Left ventricle myocardium inferior (tissue), 1 donor: ENCODE measurements at regions not wholly inside any gene's neighbourhood (a gene's known extent, or its start where the extent isn't known, plus 50 kb on each side); places are given as distances from the start of the nearest gene placed in this dataset.

Experiments
- DNase-seq: peaks from one replicate; pipeline ENCODE4 v3.0.0-alpha.2; 2020
- H3K27ac ChIP-seq: fragments of 200-600 bp; replicated peaks from 2 replicates; pipeline ENCODE4 v1.8.0; 2021
- H3K27me3 ChIP-seq: fragments of 200-600 bp; 2 replicates; pipeline ENCODE4 v1.8.0; 2021; ENCODE audit warnings: low read depth
- H3K36me3 ChIP-seq: fragments of 200-600 bp; 2 replicates; pipeline ENCODE4 v1.8.0; 2021
- H3K4me1 ChIP-seq: fragments of 200-600 bp; 2 replicates; pipeline ENCODE4 v1.8.0; 2021
- H3K4me3 ChIP-seq: fragments of 200-600 bp; 2 replicates; pipeline ENCODE4 v1.8.0; 2021; ENCODE audit warnings: mild to moderate bottlenecking, moderate library complexity
- H3K9me3 ChIP-seq: fragments of 200-600 bp; replicated peaks from 2 replicates; pipeline ENCODE4 v1.8.0; 2021
- intact Hi-C: fragments of 100-400 bp; cut with micrococcal nuclease; formaldehyde crosslinking; loops from one replicate; pipeline ENCODE4 v1.11.0; 2022
- TF ChIP-seq, protein P1 (sequence below): fragments of 200-600 bp; IDR thresholded peaks from 2 replicates; pipeline ENCODE4 v1.8.0; 2021; ENCODE audit warnings: antibody characterized with exemption, mild to moderate bottlenecking, borderline replicate concordance
- donor health status: DM: no; HTN: yes; CAD: no; lungs with severe emphysema.

DNA sequence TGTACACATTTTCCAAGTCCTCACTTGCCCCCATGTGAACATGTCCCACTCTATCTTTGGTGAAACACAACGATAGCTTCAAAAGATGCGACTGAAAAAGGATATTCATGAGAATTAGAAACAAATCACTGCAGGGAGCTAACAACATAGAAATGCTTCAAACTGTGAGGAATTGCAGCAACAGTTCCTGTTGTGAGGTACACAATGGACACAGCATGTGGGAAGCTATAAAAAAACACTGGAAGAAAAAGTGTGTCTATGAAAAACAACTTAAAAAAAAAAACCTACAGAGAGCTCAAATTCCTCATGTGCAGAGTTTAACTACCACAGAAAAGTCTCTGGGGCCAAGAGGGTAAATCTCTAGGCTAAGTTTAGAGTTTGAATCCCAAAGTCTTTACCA, 51.6 kb upstream of the BLTP1 start:
- intact Hi-C loops: no loop called here
- Histone ChIP-seq H3K4me3 (no peak overlapping the region), H3K27me3 (no peaks in the 10 kb centered on the region)

DNA sequence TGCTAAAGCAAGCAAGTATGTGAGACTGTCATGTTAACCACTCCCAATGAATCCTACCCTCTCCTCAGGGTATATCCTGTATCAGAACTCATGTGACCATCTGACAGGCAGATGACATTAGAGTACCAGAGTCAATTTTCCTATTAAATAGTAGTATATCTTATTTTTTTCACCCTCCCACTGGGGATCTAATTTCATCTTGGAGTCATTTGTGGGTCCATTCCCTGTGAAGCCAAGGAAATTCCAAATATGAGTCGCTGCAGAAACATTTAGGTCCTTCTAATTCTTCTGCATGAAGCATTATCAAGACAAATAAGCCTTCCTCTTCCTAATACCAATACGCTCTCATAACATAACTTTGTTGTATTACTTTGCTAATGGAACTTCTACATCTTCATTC, 52.2 kb upstream of the BLTP1 start:
- intact Hi-C loops: no loop called here
- no peaks in the 10 kb centered on the region for H3K4me1 ChIP-seq
- H3K9me3 ChIP-seq: no peaks in the 10 kb centered on the region
- peaks cover 4% of the 10 kb centered on the region for H3K27me3 ChIP-seq
- no peak overlapping the region for H3K4me3 ChIP-seq
- DNase-seq: no peak
- no peaks in the 10 kb centered on the region for H3K36me3 ChIP-seq
- TF ChIP-seq, protein P1, sequence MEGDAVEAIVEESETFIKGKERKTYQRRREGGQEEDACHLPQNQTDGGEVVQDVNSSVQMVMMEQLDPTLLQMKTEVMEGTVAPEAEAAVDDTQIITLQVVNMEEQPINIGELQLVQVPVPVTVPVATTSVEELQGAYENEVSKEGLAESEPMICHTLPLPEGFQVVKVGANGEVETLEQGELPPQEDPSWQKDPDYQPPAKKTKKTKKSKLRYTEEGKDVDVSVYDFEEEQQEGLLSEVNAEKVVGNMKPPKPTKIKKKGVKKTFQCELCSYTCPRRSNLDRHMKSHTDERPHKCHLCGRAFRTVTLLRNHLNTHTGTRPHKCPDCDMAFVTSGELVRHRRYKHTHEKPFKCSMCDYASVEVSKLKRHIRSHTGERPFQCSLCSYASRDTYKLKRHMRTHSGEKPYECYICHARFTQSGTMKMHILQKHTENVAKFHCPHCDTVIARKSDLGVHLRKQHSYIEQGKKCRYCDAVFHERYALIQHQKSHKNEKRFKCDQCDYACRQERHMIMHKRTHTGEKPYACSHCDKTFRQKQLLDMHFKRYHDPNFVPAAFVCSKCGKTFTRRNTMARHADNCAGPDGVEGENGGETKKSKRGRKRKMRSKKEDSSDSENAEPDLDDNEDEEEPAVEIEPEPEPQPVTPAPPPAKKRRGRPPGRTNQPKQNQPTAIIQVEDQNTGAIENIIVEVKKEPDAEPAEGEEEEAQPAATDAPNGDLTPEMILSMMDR: no peak
- no peak overlapping the region for H3K27ac ChIP-seq

More for the DNA sequence above, 51.6 kb upstream of the BLTP1 start:
- Histone ChIP-seq H3K27ac (no peak overlapping the region), H3K36me3 (no peaks in the 10 kb centered on the region), H3K9me3 (no peaks in the 10 kb centered on the region), H3K4me1 (no peaks in the 10 kb centered on the region)
- DNase-seq: no peak
- TF ChIP-seq, protein P1: no peak

GRCh38 chr4:122091836-122092405, 60.2 kb upstream of the BLTP1 start:
- H3K27ac ChIP-seq: no peak overlapping the region

GRCh38 chr4:122091397-122091796, 60.7 kb upstream of the BLTP1 start:
- peaks cover 6% of the 10 kb centered on the region for H3K4me1 ChIP-seq
- H3K27me3 ChIP-seq: peaks cover 5% of the 10 kb centered on the region
- no peaks in the 10 kb centered on the region for H3K9me3 ChIP-seq
- TF ChIP-seq, protein P1: no peak
- no peak overlapping the region for H3K27ac ChIP-seq
- H3K4me3 ChIP-seq: no peak overlapping the region
- H3K36me3 ChIP-seq: no peaks in the 10 kb centered on the region
- no peak for DNase-seq
- intact Hi-C loops: no loop called here

More at GRCh38 chr4:122091836-122092405, 60.2 kb upstream of the BLTP1 start:
- intact Hi-C loops: no loop called here
- no peak for DNase-seq
- TF ChIP-seq, protein P1: no peak
- Histone ChIP-seq H3K36me3 (no peaks in the 10 kb centered on the region), H3K4me1 (peaks cover under 1% of the 10 kb centered on the region), H3K4me3 (no peak overlapping the region), H3K9me3 (no peaks in the 10 kb centered on the region), H3K27me3 (peaks cover 5% of the 10 kb centered on the region)

- H3K36me3 ChIP-seq: no peaks in the 10 kb centered on the region
These were observed 61.1 kb upstream of the BLTP1 start for GRCh38 chr4:122090989-122091388.

More at GRCh38 chr4:122090989-122091388, 61.1 kb upstream of the BLTP1 start:
- no peak for DNase-seq
- peaks cover 7% of the 10 kb centered on the region for H3K4me1 ChIP-seq
- no peak overlapping the region for H3K27ac ChIP-seq
- H3K9me3 ChIP-seq: no peaks in the 10 kb centered on the region
- TF ChIP-seq, protein P1: no peak
- intact Hi-C loops: no loop called here
- no peak overlapping the region for H3K4me3 ChIP-seq
- H3K27me3 ChIP-seq: peaks cover 5% of the 10 kb centered on the region
